SHP77 (cell line): ENCODE measurements at regions not wholly inside any gene's neighbourhood (a gene's known extent, or its start where the extent isn't known, plus 50 kb on each side); places are given as distances from the start of the nearest gene placed in this dataset.
"Not testable (repeated sequence)": the region's sequence is repeated elsewhere in the genome, so short reads cannot be mapped to it uniquely, and the experiment has no call there.

Source experiments
- DNase-seq, 2 experiments: peaks; one replicate each; lab custom pipeline; 2025; lab: John Stamatoyannopoulos, UW

- DNase-seq: no peak
Observed at GRCh38 chr13:68808456-68808855, 1299.2 kb upstream of the ATXN8OS start.

GRCh38 chr13:68806125-68806524 is 1301.5 kb upstream of the ATXN8OS start:
- DNase-seq: no peak

GRCh38 chr13:68784275-68784674 is 1323.4 kb upstream of the ATXN8OS start:
- DNase-seq: no peak

GRCh38 chr13:68759617-68760016 is 1348.0 kb upstream of the ATXN8OS start:
- no peak for DNase-seq

- DNase-seq: no peak
Observed at GRCh38 chr13:68749796-68750195, 1357.8 kb upstream of the ATXN8OS start.

- DNase-seq: no peak
Observed at GRCh38 chr13:68748038-68748437, 1359.6 kb upstream of the ATXN8OS start.

GRCh38 chr13:68745502-68745901 is 1362.1 kb upstream of the ATXN8OS start:
- no peak for DNase-seq

GRCh38 chr13:68736961-68737360 is 1370.7 kb upstream of the ATXN8OS start:
- no peak for DNase-seq

- DNase-seq: no peak
Observed at GRCh38 chr13:68727798-68728197, 1379.8 kb upstream of the ATXN8OS start.

- no peak for DNase-seq
Observed at GRCh38 chr13:68727165-68727564, 1380.5 kb upstream of the ATXN8OS start.

GRCh38 chr13:68719815-68720214 is 1387.8 kb upstream of the ATXN8OS start:
- no peak for DNase-seq

GRCh38 chr13:68715651-68716050 is 1392.0 kb upstream of the ATXN8OS start:
- DNase-seq: no peak

GRCh38 chr13:68714292-68714691 is 1393.3 kb upstream of the ATXN8OS start:
- no peak for DNase-seq

GRCh38 chr13:68713394-68713793 is 1394.2 kb upstream of the ATXN8OS start:
- no peak for DNase-seq

GRCh38 chr13:68708336-68708908 is 1399.2 kb upstream of the ATXN8OS start:
- no peak for DNase-seq

GRCh38 chr13:68706044-68706443 is 1401.6 kb upstream of the ATXN8OS start:
- not testable (repeated sequence) for DNase-seq

- DNase-seq: no peak
Observed at GRCh38 chr13:68697551-68697950, 1410.1 kb upstream of the ATXN8OS start.

- no peak for DNase-seq
Observed at GRCh38 chr13:68696907-68697306, 1410.7 kb upstream of the ATXN8OS start.

GRCh38 chr13:68692049-68692448 is 1415.6 kb upstream of the ATXN8OS start:
- no peak for DNase-seq

GRCh38 chr13:68690567-68690966 is 1417.1 kb upstream of the ATXN8OS start:
- DNase-seq: no peak

GRCh38 chr13:68676513-68677115 is 1431.0 kb upstream of the ATXN8OS start:
- no peak for DNase-seq

- no peak for DNase-seq
Observed at GRCh38 chr13:68675209-68675608, 1432.4 kb upstream of the ATXN8OS start.

- no peak for DNase-seq
Observed at GRCh38 chr13:68667863-68668262, 1437.7 kb upstream of the PCDH9 start.

- no peak for DNase-seq
Observed at GRCh38 chr13:68666774-68667397, 1436.8 kb upstream of the PCDH9 start.
